ENCODE measurements at regions not wholly inside any gene's neighbourhood (a gene's known extent, or its start where the extent isn't known, plus 50 kb on each side); places are given as distances from the start of the nearest gene placed in this dataset.

- TF ChIP-seq POLR2AphosphoS5 (IDR thresholded peaks at IDR 0.05; ENCODE audit: low read depth, low read length), result no peak
- no peak for TF ChIP-seq POU2F2 (IDR thresholded peaks at IDR 0.05; ENCODE audit: low read depth, low read length)
- TF ChIP-seq SPI1 (IDR thresholded peaks at IDR 0.05; ENCODE audit: low read depth, low read length), result no peak
- TF ChIP-seq TAF1 (IDR thresholded peaks at IDR 0.05; ENCODE audit: low read depth, low read length), result no peak
- TF ChIP-seq PAX5 (IDR thresholded peaks at IDR 0.05; ENCODE audit: insufficient read depth, low read length, severe bottlenecking), result no peak
- TF ChIP-seq POLR2A (IDR thresholded peaks at IDR 0.05; ENCODE audit: low read depth, low read length), result no peak
- DNase-seq (ENCODE audit: insufficient read length, low spot score) (no peak), FAIRE-seq (no peak)
Measured at GRCh38 chr11:15471895-15472799, 357.4 kb downstream of the INSC start.

- FAIRE-seq (no peak), DNase-seq (ENCODE audit: insufficient read length, low spot score) (no peak)
- TF ChIP-seq PAX5 (IDR thresholded peaks at IDR 0.05; ENCODE audit: insufficient read depth, low read length, severe bottlenecking) (no peak), TAF1 (IDR thresholded peaks at IDR 0.05; ENCODE audit: low read depth, low read length) (no peak), SPI1 (IDR thresholded peaks at IDR 0.05; ENCODE audit: low read depth, low read length) (no peak), POLR2A (IDR thresholded peaks at IDR 0.05; ENCODE audit: low read depth, low read length) (no peak), POLR2AphosphoS5 (IDR thresholded peaks at IDR 0.05; ENCODE audit: low read depth, low read length) (no peak), POU2F2 (IDR thresholded peaks at IDR 0.05; ENCODE audit: low read depth, low read length) (no peak)
Measured at GRCh38 chr11:15473954-15474837, 359.5 kb downstream of the INSC start.

- FAIRE-seq, result no peak
- TF ChIP-seq SPI1 (IDR thresholded peaks at IDR 0.05; ENCODE audit: low read depth, low read length) (no peak), POLR2AphosphoS5 (IDR thresholded peaks at IDR 0.05; ENCODE audit: low read depth, low read length) (no peak), TAF1 (IDR thresholded peaks at IDR 0.05; ENCODE audit: low read depth, low read length) (no peak), PAX5 (IDR thresholded peaks at IDR 0.05; ENCODE audit: insufficient read depth, low read length, severe bottlenecking) (no peak), POU2F2 (IDR thresholded peaks at IDR 0.05; ENCODE audit: low read depth, low read length) (no peak), POLR2A (IDR thresholded peaks at IDR 0.05; ENCODE audit: low read depth, low read length) (no peak)
- no peak for DNase-seq (ENCODE audit: insufficient read length, low spot score)
Measured at GRCh38 chr11:15476371-15476917, 361.7 kb downstream of the INSC start.

GRCh38 chr11:15481871-15482270, 367.1 kb downstream of the INSC start:
- TF ChIP-seq POLR2AphosphoS5 (IDR thresholded peaks at IDR 0.05; ENCODE audit: low read depth, low read length), result no peak
- TF ChIP-seq SPI1 (IDR thresholded peaks at IDR 0.05; ENCODE audit: low read depth, low read length), result no peak
- TF ChIP-seq TAF1 (IDR thresholded peaks at IDR 0.05; ENCODE audit: low read depth, low read length), result no peak
- TF ChIP-seq POU2F2 (IDR thresholded peaks at IDR 0.05; ENCODE audit: low read depth, low read length), result no peak
- no peak for TF ChIP-seq POLR2A (IDR thresholded peaks at IDR 0.05; ENCODE audit: low read depth, low read length)
- no peak for TF ChIP-seq PAX5 (IDR thresholded peaks at IDR 0.05; ENCODE audit: insufficient read depth, low read length, severe bottlenecking)
- no peak for FAIRE-seq
- DNase-seq (ENCODE audit: insufficient read length, low spot score), result no peak

GRCh38 chr11:15483205-15483604, 368.5 kb downstream of the INSC start:
- DNase-seq (ENCODE audit: insufficient read length, low spot score), result no peak
- no peak for TF ChIP-seq TAF1 (IDR thresholded peaks at IDR 0.05; ENCODE audit: low read depth, low read length)
- TF ChIP-seq SPI1 (IDR thresholded peaks at IDR 0.05; ENCODE audit: low read depth, low read length), result peak; percentile 85
- FAIRE-seq, result no peak

- DNase-seq (ENCODE audit: insufficient read length, low spot score), result no peak
- TF ChIP-seq SPI1 (IDR thresholded peaks at IDR 0.05; ENCODE audit: low read depth, low read length) (peak; percentile 30; the same call in 1 of the 2 replicates), PAX5 (IDR thresholded peaks at IDR 0.05; ENCODE audit: insufficient read depth, low read length, severe bottlenecking) (no peak), POLR2AphosphoS5 (IDR thresholded peaks at IDR 0.05; ENCODE audit: low read depth, low read length) (no peak)
- FAIRE-seq, result no peak
Measured at GRCh38 chr11:15484398-15484797, 369.7 kb downstream of the INSC start.

- DNase-seq (ENCODE audit: insufficient read length, low spot score) (no peak), FAIRE-seq (no peak)
Measured at GRCh38 chr11:15485432-15485831, 370.7 kb downstream of the INSC start.

GRCh38 chr11:15489281-15489680, 374.6 kb downstream of the INSC start:
- no peak for FAIRE-seq
- TF ChIP-seq POLR2A (IDR thresholded peaks at IDR 0.05; ENCODE audit: low read depth, low read length) (no peak), TAF1 (IDR thresholded peaks at IDR 0.05; ENCODE audit: low read depth, low read length) (no peak), PAX5 (IDR thresholded peaks at IDR 0.05; ENCODE audit: insufficient read depth, low read length, severe bottlenecking) (no peak), POLR2AphosphoS5 (IDR thresholded peaks at IDR 0.05; ENCODE audit: low read depth, low read length) (no peak), SPI1 (IDR thresholded peaks at IDR 0.05; ENCODE audit: low read depth, low read length) (no peak), POU2F2 (IDR thresholded peaks at IDR 0.05; ENCODE audit: low read depth, low read length) (no peak)
- DNase-seq (ENCODE audit: insufficient read length, low spot score), result no peak

More at GRCh38 chr11:15485432-15485831, 370.7 kb downstream of the INSC start:
- no peak for TF ChIP-seq POU2F2 (IDR thresholded peaks at IDR 0.05; ENCODE audit: low read depth, low read length)
- no peak for TF ChIP-seq POLR2AphosphoS5 (IDR thresholded peaks at IDR 0.05; ENCODE audit: low read depth, low read length)
- TF ChIP-seq SPI1 (IDR thresholded peaks at IDR 0.05; ENCODE audit: low read depth, low read length), result no peak
- TF ChIP-seq TAF1 (IDR thresholded peaks at IDR 0.05; ENCODE audit: low read depth, low read length), result no peak
- TF ChIP-seq POLR2A (IDR thresholded peaks at IDR 0.05; ENCODE audit: low read depth, low read length), result no peak
- TF ChIP-seq PAX5 (IDR thresholded peaks at IDR 0.05; ENCODE audit: insufficient read depth, low read length, severe bottlenecking), result no peak

GRCh38 chr11:15490535-15490934, 375.8 kb downstream of the INSC start:
- FAIRE-seq (no peak), DNase-seq (ENCODE audit: insufficient read length, low spot score) (no peak)
- TF ChIP-seq POU2F2 (IDR thresholded peaks at IDR 0.05; ENCODE audit: low read depth, low read length) (no peak), SPI1 (IDR thresholded peaks at IDR 0.05; ENCODE audit: low read depth, low read length) (no peak), PAX5 (IDR thresholded peaks at IDR 0.05; ENCODE audit: insufficient read depth, low read length, severe bottlenecking) (no peak), TAF1 (IDR thresholded peaks at IDR 0.05; ENCODE audit: low read depth, low read length) (no peak)
